ENCODE measurements at regions not wholly inside any gene's neighbourhood (a gene's known extent, or its start where the extent isn't known, plus 50 kb on each side); places are given as distances from the start of the nearest gene placed in this dataset.
"Not testable (repeated sequence)": the region's sequence is repeated elsewhere in the genome, so short reads cannot be mapped to it uniquely, and the experiment has no call there.

DNA sequence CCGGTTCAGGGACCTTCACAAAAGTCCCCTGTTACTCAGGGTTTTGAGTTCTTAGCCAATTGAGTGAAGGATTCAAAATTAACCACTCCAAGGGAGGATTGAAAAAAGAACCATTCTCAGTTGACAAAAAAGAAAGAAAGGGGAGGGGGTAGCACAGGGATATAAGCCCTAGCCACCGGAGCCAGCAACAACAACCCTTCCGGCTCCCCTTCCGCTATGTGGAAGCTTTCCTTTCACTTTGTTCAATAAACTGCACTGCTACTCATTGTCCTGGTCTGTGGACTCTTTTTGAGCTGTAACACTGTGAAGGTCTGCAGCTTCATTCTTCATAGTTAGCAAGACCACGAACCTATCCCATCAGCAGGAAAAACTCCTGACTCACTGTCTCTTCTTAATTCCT is 1488.1 kb upstream of the PRR20A start:
- no peak for TF ChIP-seq CTBP1 (IDR thresholded peaks at IDR 0.05; ENCODE audit: borderline replicate concordance)
- no peak for TF ChIP-seq HDGF (IDR thresholded peaks at IDR 0.05; ENCODE audit: borderline replicate concordance)
- TF ChIP-seq L3MBTL2 (conservative IDR thresholded peaks at IDR 0.05), result no peak
- TF ChIP-seq ZNF384 (IDR thresholded peaks at IDR 0.05), result no peak
- TF ChIP-seq SP1 (IDR thresholded peaks at IDR 0.05), result no peak
- TF ChIP-seq ELF4 (IDR thresholded peaks at IDR 0.05), result no peak
- TF ChIP-seq TARDBP (IDR thresholded peaks at IDR 0.05), result no peak
- TF ChIP-seq FOXM1 (IDR thresholded peaks at IDR 0.05; ENCODE audit: borderline replicate concordance), result no peak
- no peak for TF ChIP-seq FOXK2 (IDR thresholded peaks at IDR 0.05)
- TF ChIP-seq ARNT (IDR thresholded peaks at IDR 0.05), result no peak
- TF ChIP-seq BHLHE40 (IDR thresholded peaks at IDR 0.05; ENCODE audit: borderline replicate concordance), result no peak
- no peak for TF ChIP-seq LEF1 (IDR thresholded peaks at IDR 0.05; ENCODE audit: borderline replicate concordance)
- TF ChIP-seq FOXA1 (IDR thresholded peaks at IDR 0.05), result no peak
- no peak for TF ChIP-seq SUZ12 (IDR thresholded peaks at IDR 0.05)
- POLR2A ChIA-PET, result no interaction called here
- CTCF ChIA-PET, result no interaction called here
- no peak for DNase-seq (ENCODE audit: extremely low spot score)

- ChIA-PET POLR2A (no interaction called here), CTCF (no interaction called here)
- DNase-seq (ENCODE audit: extremely low spot score), result no peak
- TF ChIP-seq NFRKB (IDR thresholded peaks at IDR 0.05), result no peak
- no peak for TF ChIP-seq SP1 (IDR thresholded peaks at IDR 0.05)
These were observed 1487.2 kb upstream of the PRR20A start for GRCh38 chr13:55653497-55653896.

GRCh38 chr13:55654243-55654642 is 1486.5 kb upstream of the PRR20A start:
- POLR2A ChIA-PET, result no interaction called here
- CTCF ChIA-PET, result no interaction called here
- TF ChIP-seq NFRKB (IDR thresholded peaks at IDR 0.05) (no peak), HDGF (IDR thresholded peaks at IDR 0.05; ENCODE audit: borderline replicate concordance) (no peak), CTBP1 (IDR thresholded peaks at IDR 0.05; ENCODE audit: borderline replicate concordance) (no peak), BHLHE40 (IDR thresholded peaks at IDR 0.05; ENCODE audit: borderline replicate concordance) (no peak), ZNF384 (IDR thresholded peaks at IDR 0.05) (no peak)
- TF ChIP-seq, protein P1, sequence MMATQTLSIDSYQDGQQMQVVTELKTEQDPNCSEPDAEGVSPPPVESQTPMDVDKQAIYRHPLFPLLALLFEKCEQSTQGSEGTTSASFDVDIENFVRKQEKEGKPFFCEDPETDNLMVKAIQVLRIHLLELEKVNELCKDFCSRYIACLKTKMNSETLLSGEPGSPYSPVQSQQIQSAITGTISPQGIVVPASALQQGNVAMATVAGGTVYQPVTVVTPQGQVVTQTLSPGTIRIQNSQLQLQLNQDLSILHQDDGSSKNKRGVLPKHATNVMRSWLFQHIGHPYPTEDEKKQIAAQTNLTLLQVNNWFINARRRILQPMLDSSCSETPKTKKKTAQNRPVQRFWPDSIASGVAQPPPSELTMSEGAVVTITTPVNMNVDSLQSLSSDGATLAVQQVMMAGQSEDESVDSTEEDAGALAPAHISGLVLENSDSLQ (IDR thresholded peaks at IDR 0.05), result no peak
- DNase-seq (ENCODE audit: extremely low spot score), result no peak

DNA sequence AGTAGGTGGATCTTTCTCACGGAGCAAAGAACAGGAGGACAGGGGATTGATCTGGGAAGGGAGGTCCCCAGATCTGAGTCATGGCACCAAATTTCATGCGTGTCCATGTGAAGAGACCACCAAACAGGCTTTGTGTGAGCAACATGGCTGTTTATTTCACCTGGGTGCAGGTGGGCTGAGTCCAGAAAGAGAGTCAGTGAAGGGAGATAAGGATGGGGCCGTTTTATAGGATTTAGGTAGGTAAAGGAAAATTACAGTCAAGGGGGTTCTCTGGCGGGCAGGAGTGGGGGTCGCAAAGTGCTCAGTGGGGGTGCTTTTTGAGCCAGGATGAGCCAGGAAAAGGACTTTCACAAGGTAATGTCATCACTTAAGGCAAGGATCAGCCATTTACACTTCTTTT is 1480.5 kb upstream of the PRR20A start:
- CTCF ChIA-PET; DNase-seq (ENCODE audit: extremely low spot score); POLR2A ChIA-PET: not testable (repeated sequence)

- TF ChIP-seq SUZ12 (IDR thresholded peaks at IDR 0.05) (no peak), ARNT (IDR thresholded peaks at IDR 0.05) (no peak), HDGF (IDR thresholded peaks at IDR 0.05; ENCODE audit: borderline replicate concordance) (no peak), FOXK2 (IDR thresholded peaks at IDR 0.05) (no peak), CTBP1 (IDR thresholded peaks at IDR 0.05; ENCODE audit: borderline replicate concordance) (no peak), TARDBP (IDR thresholded peaks at IDR 0.05) (no peak), NFRKB (IDR thresholded peaks at IDR 0.05) (no peak), FOXM1 (IDR thresholded peaks at IDR 0.05; ENCODE audit: borderline replicate concordance) (no peak), L3MBTL2 (conservative IDR thresholded peaks at IDR 0.05) (no peak), FOXA1 (IDR thresholded peaks at IDR 0.05) (no peak), ELF4 (IDR thresholded peaks at IDR 0.05) (no peak), LEF1 (IDR thresholded peaks at IDR 0.05; ENCODE audit: borderline replicate concordance) (no peak)
- TF ChIP-seq, protein P1 (IDR thresholded peaks at IDR 0.05), result no peak
- ChIA-PET POLR2A (no interaction called here), CTCF (no interaction called here)
- no peak for DNase-seq (ENCODE audit: extremely low spot score)
These were observed 1479.9 kb upstream of the PRR20A start for GRCh38 chr13:55660851-55661250.

GRCh38 chr13:55661505-55661904 is 1479.2 kb upstream of the PRR20A start:
- TF ChIP-seq CTBP1 (IDR thresholded peaks at IDR 0.05; ENCODE audit: borderline replicate concordance) (no peak), TARDBP (IDR thresholded peaks at IDR 0.05) (no peak), FOXA1 (IDR thresholded peaks at IDR 0.05) (no peak), FOXK2 (IDR thresholded peaks at IDR 0.05) (no peak)
- CTCF ChIA-PET, result no interaction called here
- POLR2A ChIA-PET, result no interaction called here
- DNase-seq (ENCODE audit: extremely low spot score), result no peak

DNA sequence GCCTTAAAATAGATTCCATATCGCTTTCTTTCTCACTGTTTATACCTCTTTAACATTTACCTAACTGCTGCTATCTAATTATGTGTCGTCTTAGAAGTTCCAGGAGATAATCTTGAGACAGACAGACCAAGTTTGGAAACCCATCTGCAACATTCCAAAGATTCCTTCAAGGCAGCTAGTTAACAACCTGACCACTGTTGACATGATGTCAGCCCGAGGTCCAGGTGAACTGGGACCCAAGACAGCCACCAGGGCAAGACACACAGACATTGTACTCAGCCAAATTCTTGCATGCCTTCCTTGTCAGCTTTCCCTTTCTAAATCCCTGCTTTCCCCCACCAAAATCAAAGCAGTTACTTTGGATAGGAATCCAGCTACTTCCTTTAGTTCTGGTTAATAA is 1476.5 kb upstream of the PRR20A start:
- no peak for TF ChIP-seq ARNT (IDR thresholded peaks at IDR 0.05)
- TF ChIP-seq, protein P1 (IDR thresholded peaks at IDR 0.05), result no peak
- no peak for DNase-seq (ENCODE audit: extremely low spot score)
- POLR2A ChIA-PET, result no interaction called here
- CTCF ChIA-PET, result no interaction called here

- ChIA-PET POLR2A (no interaction called here), CTCF (no interaction called here)
- DNase-seq (ENCODE audit: extremely low spot score), result no peak
- TF ChIP-seq ZNF384 (IDR thresholded peaks at IDR 0.05) (no peak), SUZ12 (IDR thresholded peaks at IDR 0.05) (no peak), ARNT (IDR thresholded peaks at IDR 0.05) (no peak), LEF1 (IDR thresholded peaks at IDR 0.05; ENCODE audit: borderline replicate concordance) (no peak), BHLHE40 (IDR thresholded peaks at IDR 0.05; ENCODE audit: borderline replicate concordance) (no peak), FOXA1 (IDR thresholded peaks at IDR 0.05) (no peak), FOXM1 (IDR thresholded peaks at IDR 0.05; ENCODE audit: borderline replicate concordance) (no peak), TARDBP (IDR thresholded peaks at IDR 0.05) (no peak), L3MBTL2 (conservative IDR thresholded peaks at IDR 0.05) (no peak), SP1 (IDR thresholded peaks at IDR 0.05) (no peak), CTBP1 (IDR thresholded peaks at IDR 0.05; ENCODE audit: borderline replicate concordance) (no peak), ELF4 (IDR thresholded peaks at IDR 0.05) (no peak), NFRKB (IDR thresholded peaks at IDR 0.05) (no peak)
- TF ChIP-seq, protein P1 (IDR thresholded peaks at IDR 0.05), result no peak
These were observed 1471.7 kb upstream of the PRR20A start for GRCh38 chr13:55669051-55669450.
